ENCODE measurements at regions not wholly inside any gene's neighbourhood (a gene's known extent, or its start where the extent isn't known, plus 50 kb on each side); places are given as distances from the start of the nearest gene placed in this dataset.

- TF ChIP-seq CEBPB (IDR thresholded peaks at IDR 0.05; ENCODE audit: low read depth, low read length) = no peak
- no peak for TF ChIP-seq SMC3 (IDR thresholded peaks at IDR 0.05; ENCODE audit: low read depth, low read length)
- no peak for TF ChIP-seq CHD1 (IDR thresholded peaks at IDR 0.05; ENCODE audit: low read depth, low read length)
- no peak for TF ChIP-seq RAD21 (IDR thresholded peaks at IDR 0.05; ENCODE audit: low read length)
- TF ChIP-seq FOS (IDR thresholded peaks at IDR 0.05; ENCODE audit: low read depth, low read length) = no peak
- no peak for TF ChIP-seq MAZ (IDR thresholded peaks at IDR 0.05; ENCODE audit: borderline replicate concordance, low read depth, low read length)
- no peak for TF ChIP-seq POLR2A (IDR thresholded peaks at IDR 0.05; ENCODE audit: low read depth, low read length)
- no peak for TF ChIP-seq BHLHE40 (IDR thresholded peaks at IDR 0.05; ENCODE audit: low read depth, low read length)
- TF ChIP-seq, protein P1, sequence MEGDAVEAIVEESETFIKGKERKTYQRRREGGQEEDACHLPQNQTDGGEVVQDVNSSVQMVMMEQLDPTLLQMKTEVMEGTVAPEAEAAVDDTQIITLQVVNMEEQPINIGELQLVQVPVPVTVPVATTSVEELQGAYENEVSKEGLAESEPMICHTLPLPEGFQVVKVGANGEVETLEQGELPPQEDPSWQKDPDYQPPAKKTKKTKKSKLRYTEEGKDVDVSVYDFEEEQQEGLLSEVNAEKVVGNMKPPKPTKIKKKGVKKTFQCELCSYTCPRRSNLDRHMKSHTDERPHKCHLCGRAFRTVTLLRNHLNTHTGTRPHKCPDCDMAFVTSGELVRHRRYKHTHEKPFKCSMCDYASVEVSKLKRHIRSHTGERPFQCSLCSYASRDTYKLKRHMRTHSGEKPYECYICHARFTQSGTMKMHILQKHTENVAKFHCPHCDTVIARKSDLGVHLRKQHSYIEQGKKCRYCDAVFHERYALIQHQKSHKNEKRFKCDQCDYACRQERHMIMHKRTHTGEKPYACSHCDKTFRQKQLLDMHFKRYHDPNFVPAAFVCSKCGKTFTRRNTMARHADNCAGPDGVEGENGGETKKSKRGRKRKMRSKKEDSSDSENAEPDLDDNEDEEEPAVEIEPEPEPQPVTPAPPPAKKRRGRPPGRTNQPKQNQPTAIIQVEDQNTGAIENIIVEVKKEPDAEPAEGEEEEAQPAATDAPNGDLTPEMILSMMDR (conservative IDR thresholded peaks at IDR 0.05; ENCODE audit: low read depth, low read length) = no peak
- no peak for TF ChIP-seq RCOR1 (IDR thresholded peaks at IDR 0.05; ENCODE audit: insufficient replicate concordance, low read length)
- no peak for TF ChIP-seq MAFK (IDR thresholded peaks at IDR 0.05; ENCODE audit: low read depth, low read length)
- no peak for TF ChIP-seq ELK1 (IDR thresholded peaks at IDR 0.05; ENCODE audit: borderline replicate concordance, low read depth, low read length)
- no peak for TF ChIP-seq MXI1 (IDR thresholded peaks at IDR 0.05; ENCODE audit: borderline replicate concordance, low read depth, low read length)
- TF ChIP-seq RFX5 (IDR thresholded peaks at IDR 0.05; ENCODE audit: low read depth, low read length) = no peak
- no peak for TF ChIP-seq USF2 (IDR thresholded peaks at IDR 0.05; ENCODE audit: low read depth, low read length)
- no peak for TF ChIP-seq NFE2L2 (IDR thresholded peaks at IDR 0.05; ENCODE audit: low read depth, low read length)
- Histone ChIP-seq H3K4me3 (ENCODE audit: insufficient read depth, low read depth, low read length) (no peak overlapping the region), H2BK15ac (ENCODE audit: low read depth, low read length) (no peak overlapping the region), H2BK20ac (ENCODE audit: low read depth, low read length) (no peak overlapping the region), H2AFZ (replicated peaks; ENCODE audit: low read length, poor library complexity) (no peak overlapping the region), H3K9me1 (ENCODE audit: insufficient read depth, low read length) (no peaks in the 10 kb centered on the region), H3K27ac (ENCODE audit: insufficient read depth, low read length) (no peak overlapping the region), H3K56ac (ENCODE audit: extremely low read depth, insufficient read depth, low read length) (no peak overlapping the region), H3K36me3 (ENCODE audit: control insufficient read depth, insufficient read depth, low read length) (no peaks in the 10 kb centered on the region), H4K91ac (ENCODE audit: insufficient read depth, low read depth, low read length) (no peak overlapping the region), H3K23ac (ENCODE audit: low read depth, low read length) (no peak overlapping the region), H3K14ac (replicated peaks; ENCODE audit: low read depth, low read length) (no peak overlapping the region), H2BK5ac (ENCODE audit: low read depth, low read length, poor library complexity, severe bottlenecking) (no peak overlapping the region), H4K5ac (ENCODE audit: low read depth, low read length) (no peak overlapping the region), H3K4me1 (ENCODE audit: control insufficient read depth, insufficient read depth, low read length) (no peaks in the 10 kb centered on the region), H3K9ac (ENCODE audit: low read depth, low read length) (no peak overlapping the region), H3K18ac (ENCODE audit: low read depth, low read length) (no peak overlapping the region), H4K20me1 (ENCODE audit: insufficient read depth, low read length) (no peaks in the 10 kb centered on the region), H3K4ac (ENCODE audit: low read depth, low read length) (no peak overlapping the region), H3K9me3 (ENCODE audit: control insufficient read depth, insufficient read depth, low read length) (peaks cover 5% of the 10 kb centered on the region; the same call in 1 of the 2 replicates), H3K79me1 (ENCODE audit: low read depth in 1 of 2, low read length in 2 of 2) (no peaks in the 10 kb centered on the region), H2AK5ac (ENCODE audit: low read depth, low read length) (no peak overlapping the region), H3K4me2 (ENCODE audit: low read depth, low read length) (no peak overlapping the region), H3K27me3 (ENCODE audit: control insufficient read depth, insufficient read depth, low read length) (no peaks in the 10 kb centered on the region), H2BK120ac (ENCODE audit: low read depth, low read length) (no peak overlapping the region), H4K8ac (ENCODE audit: low read depth in 2 of 2, low read length in 2 of 2) (no peak overlapping the region), H2AK9ac (replicated peaks; ENCODE audit: low read depth, low read length, poor library complexity) (no peak overlapping the region)
- CTCF ChIA-PET = no interaction called here
- in situ Hi-C loops (cut with MboI; ENCODE audit: low sequenced_read_pairs) (no loop called here), intact Hi-C loops (cut with micrococcal nuclease) (no loop called here), dilution Hi-C loops (cut with HindIII; ENCODE audit: low sequenced_read_pairs, unreplicated experiment) (no loop called here)
- no CpG with 5 or more reads among the region's 1 CpG for WGBS, 2 experiments (ENCODE audit: extremely low coverage in 2 of 2, insufficient read length in 1 of 2)
- POLR2A ChIA-PET (ENCODE audit: unreplicated experiment) = no interaction called here
- BruUV-seq (replicated peaks) = no TSS peak
- no peak for ATAC-seq (ENCODE audit: low read depth)
- no peak for DNase-seq
Observed at GRCh38 chr5:63894690-63895089, 67.6 kb downstream of the HTR1A start.

Measured in IMR-90 (cell line).